VCaP (cell line): ENCODE measurements at regions not wholly inside any gene's neighbourhood (a gene's known extent, or its start where the extent isn't known, plus 50 kb on each side); places are given as distances from the start of the nearest gene placed in this dataset.

Experiments used
- H3K27ac ChIP-seq: fragments of 450-650 bp; 2 replicates; pipeline ENCODE4 v1.5.1; 2017
- TF ChIP-seq, protein P1 (sequence below): fragments of 450-650 bp; conservative IDR thresholded peaks from 2 replicates; pipeline ENCODE4 v1.5.1; 2017; ENCODE audit warnings: mild to moderate bottlenecking, moderate library complexity

DNA sequence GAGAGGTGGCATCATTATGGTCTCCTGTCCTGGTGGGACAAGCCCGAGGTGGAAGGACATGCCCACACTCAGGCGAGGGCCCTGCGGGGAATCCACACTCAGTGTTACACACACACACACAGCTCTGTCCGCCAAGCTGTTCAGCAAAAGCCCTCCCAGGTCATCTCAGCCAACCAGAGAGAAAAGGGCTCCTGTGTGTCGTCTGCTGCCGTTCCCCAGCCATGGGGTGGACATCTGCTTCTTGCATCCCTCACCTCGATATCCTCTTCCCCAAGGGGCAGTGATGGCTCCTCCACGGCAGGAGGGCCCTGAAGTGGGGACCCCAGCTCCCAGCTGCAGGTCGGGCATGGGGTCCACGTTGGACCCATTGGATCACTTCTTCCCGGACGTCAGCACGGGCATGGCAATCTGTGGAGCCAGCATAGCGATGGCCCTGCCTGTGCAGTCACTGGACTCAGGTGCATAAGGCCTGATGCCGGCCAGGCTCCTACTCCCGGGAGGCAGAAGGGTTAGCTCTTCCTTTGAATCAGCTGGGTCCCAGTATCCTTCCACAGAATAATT, 290.1 kb downstream of the C16orf95 start:
- TF ChIP-seq, protein P1, sequence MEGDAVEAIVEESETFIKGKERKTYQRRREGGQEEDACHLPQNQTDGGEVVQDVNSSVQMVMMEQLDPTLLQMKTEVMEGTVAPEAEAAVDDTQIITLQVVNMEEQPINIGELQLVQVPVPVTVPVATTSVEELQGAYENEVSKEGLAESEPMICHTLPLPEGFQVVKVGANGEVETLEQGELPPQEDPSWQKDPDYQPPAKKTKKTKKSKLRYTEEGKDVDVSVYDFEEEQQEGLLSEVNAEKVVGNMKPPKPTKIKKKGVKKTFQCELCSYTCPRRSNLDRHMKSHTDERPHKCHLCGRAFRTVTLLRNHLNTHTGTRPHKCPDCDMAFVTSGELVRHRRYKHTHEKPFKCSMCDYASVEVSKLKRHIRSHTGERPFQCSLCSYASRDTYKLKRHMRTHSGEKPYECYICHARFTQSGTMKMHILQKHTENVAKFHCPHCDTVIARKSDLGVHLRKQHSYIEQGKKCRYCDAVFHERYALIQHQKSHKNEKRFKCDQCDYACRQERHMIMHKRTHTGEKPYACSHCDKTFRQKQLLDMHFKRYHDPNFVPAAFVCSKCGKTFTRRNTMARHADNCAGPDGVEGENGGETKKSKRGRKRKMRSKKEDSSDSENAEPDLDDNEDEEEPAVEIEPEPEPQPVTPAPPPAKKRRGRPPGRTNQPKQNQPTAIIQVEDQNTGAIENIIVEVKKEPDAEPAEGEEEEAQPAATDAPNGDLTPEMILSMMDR = no peak
- no peak overlapping the region for H3K27ac ChIP-seq

DNA sequence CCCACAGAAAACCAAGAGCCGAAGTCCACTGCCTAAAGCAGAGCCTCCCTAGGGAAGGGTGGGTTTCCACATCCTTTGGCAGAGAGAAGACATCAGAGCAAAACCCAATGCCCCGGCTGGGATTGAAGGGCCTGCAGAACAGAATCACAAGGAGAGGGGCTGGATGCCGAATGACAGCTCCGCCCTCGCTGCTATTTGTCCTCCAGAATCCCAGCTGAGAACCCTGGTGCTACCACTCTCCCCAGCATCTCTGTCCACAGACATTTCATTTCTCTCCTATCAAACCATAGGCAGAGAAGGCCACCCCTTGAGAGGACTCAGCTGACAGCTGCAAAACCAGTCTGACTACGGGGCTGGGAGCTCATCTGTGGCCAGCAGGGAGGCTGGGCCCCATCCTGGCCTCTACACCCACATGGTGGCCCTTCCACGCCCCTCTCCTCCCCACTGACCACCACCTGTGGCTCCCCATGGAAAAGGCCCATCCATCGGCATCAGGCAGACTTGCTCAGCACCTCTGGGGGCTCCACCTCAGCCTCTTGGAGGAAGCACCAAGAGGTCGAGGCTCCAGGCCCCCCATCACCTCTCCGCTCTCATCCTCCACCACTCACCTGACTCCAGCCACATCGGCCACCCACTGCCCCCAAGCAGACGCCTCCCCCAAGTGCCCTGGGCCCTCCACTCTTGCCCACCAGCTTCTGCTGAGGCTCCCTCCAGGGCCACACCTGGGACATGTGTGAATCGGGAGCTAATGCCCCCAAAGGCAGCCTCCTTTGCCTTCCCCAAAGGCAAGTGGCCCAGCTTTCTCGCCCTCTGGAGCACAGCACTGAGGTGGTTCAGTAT, 288.5 kb downstream of the C16orf95 start:
- H3K27ac ChIP-seq = no peak overlapping the region
- TF ChIP-seq, protein P1 = no peak

DNA sequence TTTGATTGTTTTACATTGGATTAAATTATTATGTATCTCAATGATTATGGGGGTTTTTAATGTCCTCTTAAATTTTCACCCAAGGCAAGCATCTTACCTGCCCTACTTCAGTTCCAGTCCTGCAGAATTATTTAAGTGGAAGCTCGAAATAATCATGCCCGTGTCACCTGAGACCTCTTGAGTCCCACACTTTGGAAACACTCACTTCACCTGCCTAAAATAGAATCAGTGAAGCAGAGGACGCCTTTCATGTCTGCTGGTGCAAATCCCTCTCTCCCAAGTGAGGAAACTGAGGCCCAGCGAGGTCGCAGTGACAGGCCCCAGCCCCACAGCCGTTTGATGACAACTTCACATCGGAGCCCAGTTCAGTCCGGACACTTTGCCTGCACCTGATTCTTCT, 284.6 kb downstream of the C16orf95 start:
- no peak overlapping the region for H3K27ac ChIP-seq
- TF ChIP-seq, protein P1 = no peak

DNA sequence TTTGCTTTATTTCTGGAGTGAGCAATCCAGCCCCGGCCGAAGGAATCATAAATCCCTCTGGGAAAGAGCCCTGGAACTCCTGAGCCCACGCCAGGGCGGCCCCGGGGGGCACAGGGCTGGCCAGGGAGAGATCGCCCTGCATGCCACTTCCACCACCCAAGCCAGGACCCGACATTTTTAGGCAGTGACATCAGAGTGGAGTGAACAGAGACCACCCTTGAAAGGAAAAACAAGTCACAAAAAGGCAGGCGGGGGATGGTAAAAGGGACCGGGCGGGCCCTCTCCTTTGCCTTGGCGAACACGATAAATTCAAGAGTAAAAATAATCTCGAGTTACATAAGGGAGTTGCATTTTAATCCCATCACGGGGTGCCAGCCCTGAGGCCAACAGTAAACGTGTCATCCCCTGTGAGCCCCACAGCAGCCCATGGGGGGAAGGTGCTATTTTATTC, 284.1 kb downstream of the C16orf95 start:
- TF ChIP-seq, protein P1 = no peak
- no peak overlapping the region for H3K27ac ChIP-seq

DNA sequence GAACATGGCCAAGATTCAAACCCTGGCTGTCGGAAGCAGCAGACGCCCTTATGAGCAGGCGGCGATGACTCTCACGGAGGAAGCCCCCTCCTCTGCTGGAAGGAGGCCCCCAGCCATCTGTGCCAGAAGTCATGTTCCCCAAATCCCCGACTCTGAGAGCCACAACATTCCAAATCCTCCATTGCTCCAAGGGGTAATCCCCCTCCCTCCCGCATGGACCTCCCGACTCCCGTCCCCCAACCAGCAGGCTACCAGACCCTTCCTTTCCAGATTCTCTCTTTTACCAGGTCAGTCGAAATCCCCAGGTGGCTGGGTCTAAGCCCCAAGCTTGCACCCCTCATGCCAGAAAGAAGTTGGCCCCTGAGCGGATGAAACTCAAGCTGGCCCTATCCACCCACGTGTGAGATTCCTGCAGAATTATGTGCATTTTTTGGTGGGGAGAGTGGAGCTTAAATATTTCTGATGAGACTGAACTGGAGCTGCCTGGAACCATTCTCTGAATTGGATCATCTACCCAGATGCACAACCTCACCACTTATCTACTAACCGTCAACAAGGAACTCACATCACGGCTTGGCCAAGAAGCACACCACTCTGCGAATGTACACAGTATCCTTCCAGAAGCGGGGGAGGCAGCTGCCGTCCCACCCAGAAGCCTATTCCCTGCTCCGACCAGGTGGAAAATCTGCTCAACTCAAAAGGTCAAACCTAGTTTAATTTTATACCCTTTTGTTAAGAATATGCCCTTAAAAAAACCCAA, 283.5 kb downstream of the C16orf95 start:
- TF ChIP-seq, protein P1 = no peak
- no peak overlapping the region for H3K27ac ChIP-seq

DNA sequence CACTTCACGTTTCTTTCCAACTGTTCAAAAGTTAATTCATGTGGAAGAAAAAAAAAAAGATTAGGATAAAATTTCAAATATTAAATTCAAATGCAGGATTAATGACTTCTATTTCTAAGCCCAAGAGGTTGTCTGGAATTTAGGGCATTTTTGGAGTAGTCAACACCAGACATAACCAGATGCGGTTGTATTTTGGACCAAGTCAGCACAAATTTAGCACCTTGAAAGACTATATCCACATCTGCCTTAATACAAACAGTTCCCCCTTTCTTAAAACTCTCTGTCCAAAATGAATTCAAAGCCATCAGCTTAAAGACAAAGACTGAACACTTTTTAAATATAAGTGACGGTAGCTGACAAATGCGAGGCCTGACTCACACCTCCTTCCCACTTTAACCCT, 282.9 kb downstream of the C16orf95 start:
- H3K27ac ChIP-seq = no peak overlapping the region
- TF ChIP-seq, protein P1 = no peak

DNA sequence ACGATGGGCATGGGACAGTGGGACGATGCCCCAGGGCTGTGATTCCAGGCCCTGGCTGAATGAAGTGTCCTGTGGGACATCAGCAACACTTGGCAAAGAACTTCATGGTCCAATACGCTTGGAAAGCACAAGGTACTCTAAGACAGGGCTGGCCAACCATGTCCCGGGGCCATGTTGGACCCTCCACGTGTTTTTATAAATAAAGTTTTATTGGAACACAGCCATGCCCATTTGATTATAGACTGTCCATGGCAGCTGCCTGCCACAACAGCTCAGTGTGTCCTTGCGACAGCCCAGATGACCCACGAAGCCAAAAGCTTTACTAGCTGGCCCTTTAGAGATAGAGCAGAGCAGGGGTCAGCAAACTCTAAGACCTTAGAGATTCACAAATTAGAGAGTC, 282.1 kb downstream of the C16orf95 start:
- TF ChIP-seq, protein P1 = no peak
- H3K27ac ChIP-seq = no peak overlapping the region
